T-cell (primary cell): ENCODE measurements at regions not wholly inside any gene's neighbourhood (a gene's known extent, or its start where the extent isn't known, plus 50 kb on each side); places are given as distances from the start of the nearest gene placed in this dataset.

ENCODE experiments used
- ATAC-seq, 4 experiments: fragments of 200-7000 bp in 3 of 4; fragments of 150-1000 bp in 1 of 4; cut with Tn5 transposase; replicated peaks in 1 of 4; 1 replicate in 3 of 4; 2 replicates in 1 of 4; pipeline ENCODE4 v1.10.0; 2021; ENCODE audit warnings: moderate library complexity in 3 of 4, mild to moderate bottlenecking in 2 of 4, moderate number of reproducible peaks in 1 of 4
- CTCF ChIA-PET, 2 donors: fragments of 300-600 bp; sonication (Branson Sonifier 250); formaldehyde crosslinking; loops; one replicate each; lab custom pipeline; 2022; ENCODE audit warnings: antibody characterized with exemption in 2 of 2; lab: Charles Lee
- POLR2A ChIA-PET, 2 donors: fragments of 300-600 bp; sonication (Branson Sonifier 250); formaldehyde crosslinking; loops; one replicate each; lab custom pipeline; 2022; ENCODE audit warnings: antibody characterized with exemption in 2 of 2; lab: Charles Lee
- DNase-seq, 35 experiments: peaks; one replicate each; pipeline versions ENCODE4 v3.0.0 to v3.0.0-alpha.2; 2013 to 2023
- H3K27ac ChIP-seq: one replicate; pipeline ENCODE4 v1.5.1; 2013; ENCODE audit warnings: low read length
- H3K27me3 ChIP-seq, 2 experiments: replicated peaks in 1 of 2; 1 replicate in 1 of 2; 2 replicates in 1 of 2; pipeline versions ENCODE4 v1.6.1 to v1.7.0; 2013; ENCODE audit warnings: low read length in 1 of 2, mixed read lengths in 1 of 2; ENCODE audit not compliant: control insufficient read depth in 2 of 2, insufficient read depth in 2 of 2; ENCODE audit errors: extremely low read depth in 1 of 2
- H3K36me3 ChIP-seq, 2 donors: 1 replicate in 1 of 2; 2 replicates in 1 of 2; pipeline versions ENCODE4 v1.6.1 to v1.7.0; 2013; ENCODE audit warnings: low read length in 1 of 2; ENCODE audit not compliant: control insufficient read depth in 2 of 2, insufficient read depth in 1 of 2; ENCODE audit errors: extremely low read depth in 1 of 2
- H3K4me1 ChIP-seq, 2 experiments: 1 replicate in 1 of 2; 2 replicates in 1 of 2; pipeline versions ENCODE4 v1.6.1 to v1.7.0; 2013; ENCODE audit warnings: low read length in 2 of 2, mixed read lengths in 1 of 2; ENCODE audit not compliant: insufficient read depth in 2 of 2, control insufficient read depth in 1 of 2; ENCODE audit errors: extremely low read depth in 1 of 2
- H3K4me3 ChIP-seq, 2 donors: 1 replicate in 1 of 2; 2 replicates in 1 of 2; pipeline versions ENCODE4 v1.5.1 to v1.7.0; 2013; ENCODE audit warnings: mild to moderate bottlenecking in 2 of 2, low read length in 1 of 2, moderate library complexity in 1 of 2; ENCODE audit not compliant: control insufficient read depth in 1 of 2; ENCODE audit errors: extremely low read depth in 1 of 2
- H3K9me3 ChIP-seq: 2 replicates; pipeline ENCODE4 v1.7.0; 2013
- H3K27ac Mint-ChIP-seq, 2 donors: one replicate each; pipeline ENCODE4 v1.8.0; 2020 to 2021; ENCODE audit warnings: mild to moderate bottlenecking in 2 of 2, mixed read lengths in 2 of 2
- H3K27me3 Mint-ChIP-seq, 2 donors: one replicate each; pipeline ENCODE4 v1.8.0; 2021 to 2022; ENCODE audit warnings: mixed read lengths in 2 of 2
- H3K36me3 Mint-ChIP-seq: one replicate; pipeline ENCODE4 v1.8.0; 2021; ENCODE audit warnings: mixed read lengths
- H3K4me1 Mint-ChIP-seq, 3 donors: one replicate each; pipeline ENCODE4 v1.8.0; 2020 to 2022; ENCODE audit warnings: mixed read lengths in 3 of 3, mild to moderate bottlenecking in 1 of 3
- H3K4me3 Mint-ChIP-seq, 3 donors: one replicate each; pipeline ENCODE4 v1.8.0; 2020 to 2022; ENCODE audit warnings: mild to moderate bottlenecking in 3 of 3, mixed read lengths in 3 of 3, moderate library complexity in 3 of 3
- H3K9me3 Mint-ChIP-seq, 3 donors: one replicate each; pipeline ENCODE4 v1.8.0; 2020 to 2022; ENCODE audit warnings: mixed read lengths in 3 of 3
- WGBS: methylation state at CpG from one replicate; pipeline ENCODE4 v1.1.5; 2013; ENCODE audit warnings: missing lambda C conversion rate; ENCODE audit not compliant: insufficient coverage; 5-methylcytosine and 5-hydroxymethylcytosine counted together

GRCh38 chr1:4424766-4425165 lies 229.6 kb upstream of the AJAP1 start:
- Mint-ChIP-seq H3K27ac (no peak overlapping the region), H3K36me3 (no peaks in the 10 kb centered on the region), H3K4me3 (no peak overlapping the region), H3K27me3 (peaks cover 0 to 8% of the 10 kb centered on the region in 2 donors), H3K9me3 (peaks cover 0 to 10% (median 3%) of the 10 kb centered on the region in 3 donors), H3K4me1 (no peaks in the 10 kb centered on the region)
- CTCF ChIA-PET = no interaction called here
- Histone ChIP-seq H3K27me3 (peaks cover 0 to 23% of the 10 kb centered on the region in 2 experiments), H3K27ac (no peak overlapping the region), H3K9me3 (no peaks in the 10 kb centered on the region), H3K4me3 (no peak overlapping the region), H3K36me3 (no peaks in the 10 kb centered on the region), H3K4me1 (no peaks in the 10 kb centered on the region)
- ATAC-seq (no peak), DNase-seq (no peak)
- POLR2A ChIA-PET = no interaction called here
- WGBS = 84% methylated on average over 8 of the region's 10 CpGs

- no peaks in the 10 kb centered on the region for H3K36me3 ChIP-seq
- POLR2A ChIA-PET = no interaction called here
- 88% methylated on average over 2 of the region's 11 CpGs for WGBS
- no peaks in the 10 kb centered on the region for H3K9me3 ChIP-seq
- no peak overlapping the region for H3K27ac Mint-ChIP-seq
- no peak overlapping the region for H3K27ac ChIP-seq
- peaks cover 0 to 8% of the 10 kb centered on the region in 2 donors for H3K27me3 Mint-ChIP-seq
- no peak overlapping the region for H3K4me3 ChIP-seq
- H3K4me1 ChIP-seq = no peaks in the 10 kb centered on the region
- CTCF ChIA-PET = no interaction called here
- no peaks in the 10 kb centered on the region for H3K4me1 Mint-ChIP-seq
- H3K36me3 Mint-ChIP-seq = no peaks in the 10 kb centered on the region
- peaks cover 0 to 25% of the 10 kb centered on the region in 2 experiments for H3K27me3 ChIP-seq
- peaks cover 0 to 3% (median 3%) of the 10 kb centered on the region in 3 donors for H3K9me3 Mint-ChIP-seq
- no peak overlapping the region for H3K4me3 Mint-ChIP-seq
- DNase-seq = no peak
- no peak for ATAC-seq
Measured at GRCh38 chr1:4425892-4426291, 228.5 kb upstream of the AJAP1 start.

GRCh38 chr1:4428711-4429110 lies 225.7 kb upstream of the AJAP1 start:
- Histone ChIP-seq H3K36me3 (no peaks in the 10 kb centered on the region), H3K27ac (no peak overlapping the region), H3K4me1 (no peaks in the 10 kb centered on the region), H3K9me3 (no peaks in the 10 kb centered on the region), H3K27me3 (peaks cover 0 to 18% of the 10 kb centered on the region in 2 experiments), H3K4me3 (no peak overlapping the region)
- Mint-ChIP-seq H3K27ac (no peak overlapping the region), H3K4me1 (no peaks in the 10 kb centered on the region), H3K9me3 (peaks cover 0 to 3% (median 3%) of the 10 kb centered on the region in 3 donors), H3K27me3 (peaks cover 0 to 4% of the 10 kb centered on the region in 2 donors), H3K4me3 (no peak overlapping the region), H3K36me3 (no peaks in the 10 kb centered on the region)
- DNase-seq (no peak), ATAC-seq (no peak)
- POLR2A ChIA-PET = no interaction called here
- CTCF ChIA-PET = no interaction called here

- Histone ChIP-seq H3K4me3 (no peak overlapping the region), H3K27me3 (peaks cover 0 to 6% of the 10 kb centered on the region in 2 experiments), H3K4me1 (no peaks in the 10 kb centered on the region), H3K36me3 (no peaks in the 10 kb centered on the region), H3K27ac (no peak overlapping the region), H3K9me3 (no peaks in the 10 kb centered on the region)
- H3K9me3 Mint-ChIP-seq = peaks cover 0 to 3% (median 3%) of the 10 kb centered on the region in 3 donors
- H3K4me1 Mint-ChIP-seq = no peaks in the 10 kb centered on the region
- H3K27me3 Mint-ChIP-seq = peaks cover 5 to 8% of the 10 kb centered on the region in 2 donors
- 85% methylated on average over 8 of the region's 10 CpGs for WGBS
- H3K36me3 Mint-ChIP-seq = no peaks in the 10 kb centered on the region
- no peak for ATAC-seq
- H3K4me3 Mint-ChIP-seq = no peak overlapping the region
- ChIA-PET POLR2A (no interaction called here), CTCF (no interaction called here)
- no peak overlapping the region for H3K27ac Mint-ChIP-seq
- DNase-seq = no peak
Measured at GRCh38 chr1:4430406-4431365, 223.7 kb upstream of the AJAP1 start.

GRCh38 chr1:4431491-4431890 lies 222.9 kb upstream of the AJAP1 start:
- Mint-ChIP-seq H3K27ac (no peak overlapping the region), H3K27me3 (peaks cover 5 to 8% of the 10 kb centered on the region in 2 donors), H3K36me3 (no peaks in the 10 kb centered on the region), H3K9me3 (peaks cover 0 to 3% (median 0%) of the 10 kb centered on the region in 3 donors), H3K4me3 (no peak overlapping the region), H3K4me1 (no peaks in the 10 kb centered on the region)
- Histone ChIP-seq H3K27me3 (peaks cover 0 to 8% of the 10 kb centered on the region in 2 experiments), H3K4me3 (no peak overlapping the region), H3K36me3 (no peaks in the 10 kb centered on the region), H3K9me3 (no peaks in the 10 kb centered on the region), H3K4me1 (no peaks in the 10 kb centered on the region), H3K27ac (no peak overlapping the region)
- ATAC-seq = no peak
- POLR2A ChIA-PET = no interaction called here
- CTCF ChIA-PET = no interaction called here
- 100% methylated on average over 3 of the region's 6 CpGs for WGBS
- DNase-seq = no peak

GRCh38 chr1:4433075-4433474 lies 221.3 kb upstream of the AJAP1 start:
- H3K9me3 Mint-ChIP-seq = peaks cover 0 to 5% (median 0%) of the 10 kb centered on the region in 3 donors
- H3K36me3 Mint-ChIP-seq = no peaks in the 10 kb centered on the region
- H3K9me3 ChIP-seq = no peaks in the 10 kb centered on the region

More at GRCh38 chr1:4433075-4433474, 221.3 kb upstream of the AJAP1 start:
- DNase-seq (no peak), ATAC-seq (no peak)
- Mint-ChIP-seq H3K4me3 (no peak overlapping the region), H3K27ac (no peak overlapping the region), H3K27me3 (peaks cover 5 to 8% of the 10 kb centered on the region in 2 donors), H3K4me1 (no peaks in the 10 kb centered on the region)
- Histone ChIP-seq H3K4me1 (no peaks in the 10 kb centered on the region), H3K27me3 (peaks cover 0 to 8% of the 10 kb centered on the region in 2 experiments), H3K27ac (no peak overlapping the region), H3K4me3 (no peak overlapping the region), H3K36me3 (no peaks in the 10 kb centered on the region)
- CTCF ChIA-PET = no interaction called here
- POLR2A ChIA-PET = no interaction called here
- WGBS = 98% methylated on average over 6 of the region's 7 CpGs
